GM12878 (cell line): ENCODE measurements at regions not wholly inside any gene's neighbourhood (a gene's known extent, or its start where the extent isn't known, plus 50 kb on each side); places are given as distances from the start of the nearest gene placed in this dataset.
"Not testable (repeated sequence)": the region's sequence is repeated elsewhere in the genome, so short reads cannot be mapped to it uniquely, and the experiment has no call there.

ENCODE experiments used
- ATAC-seq: fragments of 200-7000 bp; cut with Tn5 transposase; 3 replicates; pipeline ENCODE4 v1.9.1; 2020; ENCODE audit warnings: mild to moderate bottlenecking, moderate library complexity
- BruUV-seq: library from RNA; stranded (reverse); fragments of 400-500 nt; replicated peaks from 2 replicates; lab custom pipeline; 2021; lab: Mats Ljungman, UMichigan
- CTCF ChIA-PET: fragments of 300-600 bp; sonication (Branson Sonifier 250); formaldehyde crosslinking; extraction: SDS; loops from one replicate; lab custom pipeline; 2021; ENCODE audit warnings: inconsistent platforms; lab: Yijun Ruan, JAX
- POLR2A ChIA-PET: fragments of 350-600 bp; formaldehyde crosslinking; extraction: SDS; loops from one replicate; lab custom pipeline; 2021; ENCODE audit warnings: inconsistent platforms; lab: Charles Lee
- RAD21 ChIA-PET: fragments of 300-600 bp; sonication (Branson Sonifier 250); formaldehyde crosslinking; loops from one replicate; lab custom pipeline; 2023; ENCODE audit warnings: antibody characterized with exemption; ENCODE audit not compliant: unreplicated experiment; lab: Charles Lee
- SMC1A ChIA-PET: fragments of 300-600 bp; sonication (Branson Sonifier 250); formaldehyde crosslinking; loops from one replicate; lab custom pipeline; 2023; ENCODE audit not compliant: unreplicated experiment, uncharacterized antibody; lab: Charles Lee
- DNase-seq: peaks from one replicate; pipeline ENCODE4 v3.0.0-alpha.2; 2011; ENCODE audit warnings: low read depth, low spot score
- FAIRE-seq: peaks from 3 replicates; lab custom pipeline; 2011; peaks lifted over from hg19 to GRCh38; lab: Jason Lieb, UNC
- H2AFZ ChIP-seq: 2 replicates; pipeline ENCODE4 v1.6.0; 2011; ENCODE audit warnings: low read depth, low read length, control low read depth; ENCODE audit not compliant: control insufficient read depth
- H3K27ac ChIP-seq: 2 replicates; pipeline ENCODE4 v1.5.1; 2011; ENCODE audit warnings: control low read depth; ENCODE audit not compliant: control insufficient read depth, insufficient read depth
- H3K27me3 ChIP-seq, 2 experiments: replicated peaks in 1 of 2; 2 replicates each; pipeline versions ENCODE4 v1.6.0 to v1.6.1; 2011; ENCODE audit warnings: low read length in 1 of 2; ENCODE audit not compliant: control insufficient read depth in 2 of 2, insufficient read depth in 2 of 2
- H3K36me3 ChIP-seq, 2 experiments: 2 replicates each; pipeline ENCODE4 v1.5.1; 2011; ENCODE audit warnings: low read length in 1 of 2; ENCODE audit not compliant: control insufficient read depth in 2 of 2, insufficient read depth in 2 of 2
- H3K4me1 ChIP-seq: 2 replicates; pipeline ENCODE4 v1.6.1; 2011; ENCODE audit warnings: mild to moderate bottlenecking, low read length, moderate library complexity, mixed read lengths; ENCODE audit not compliant: control insufficient read depth, insufficient read depth
- H3K4me2 ChIP-seq: 2 replicates; pipeline ENCODE4 v1.6.0; 2011; ENCODE audit warnings: control low read depth; ENCODE audit not compliant: control insufficient read depth, insufficient read depth
- H3K4me3 ChIP-seq: fragments of 200-600 bp; sonication (generic); 2 replicates; pipeline ENCODE4 v1.5.1; 2016
- H3K79me2 ChIP-seq: 2 replicates; pipeline ENCODE4 v1.6.0; 2011; ENCODE audit warnings: low read length; ENCODE audit not compliant: control insufficient read depth, insufficient read depth
- H3K9ac ChIP-seq: 2 replicates; pipeline ENCODE4 v1.8.0; 2011; ENCODE audit warnings: low read length, control low read depth, mixed read lengths; ENCODE audit not compliant: control insufficient read depth, insufficient read depth
- H3K9me3 ChIP-seq: replicated peaks from 3 replicates; pipeline ENCODE4 v1.5.1; 2011; ENCODE audit warnings: mild to moderate bottlenecking, low read length; ENCODE audit not compliant: control insufficient read depth, insufficient read depth
- H4K20me1 ChIP-seq: 2 replicates; pipeline ENCODE4 v1.6.0; 2011; ENCODE audit not compliant: control insufficient read depth, insufficient read depth
- MEF2A ChIP-seq: IDR thresholded peaks from 2 replicates; pipeline ENCODE4 v1.6.1; 2011; ENCODE audit warnings: low read depth, mild to moderate bottlenecking, low read length, moderate library complexity; ENCODE audit not compliant: insufficient read depth
- MXI1 ChIP-seq: fragments of 150-350 bp; IDR thresholded peaks from 2 replicates; pipeline ENCODE4 v1.6.1; 2011; ENCODE audit warnings: low read depth, mild to moderate bottlenecking, inconsistent platforms, low read length, improper control_type of control experiment
- NFXL1 ChIP-seq: fragments of 450-650 bp; IDR thresholded peaks from 2 replicates; pipeline ENCODE4 v1.6.1; 2017; ENCODE audit warnings: antibody characterized with exemption, mild to moderate bottlenecking, borderline replicate concordance
- SIN3A ChIP-seq: IDR thresholded peaks from 2 replicates; pipeline ENCODE4 v1.6.1; 2012; ENCODE audit warnings: low read depth, low read length, improper control_type of control experiment
- SMAD5 ChIP-seq: IDR thresholded peaks from 2 replicates; pipeline ENCODE4 v1.6.1; 2016; ENCODE audit warnings: antibody characterized with exemption, low read depth
- SREBF1 ChIP-seq: IDR thresholded peaks from 2 replicates; pipeline ENCODE4 v1.6.1; 2012; ENCODE audit warnings: mild to moderate bottlenecking, low read length
- STAT3 ChIP-seq: IDR thresholded peaks from 2 replicates; pipeline ENCODE4 v1.6.1; 2011; ENCODE audit warnings: low read depth, low read length, improper control_type of control experiment
- USF1 ChIP-seq: IDR thresholded peaks from 2 replicates; pipeline ENCODE4 v1.6.1; 2011; ENCODE audit warnings: borderline replicate concordance, low read depth, mild to moderate bottlenecking, moderate library complexity, mixed read lengths, low read length; ENCODE audit not compliant: insufficient read depth; ENCODE audit errors: extremely low read length
- ZNF207 ChIP-seq: fragments of 450-650 bp; IDR thresholded peaks from 2 replicates; pipeline ENCODE4 v1.6.1; 2014; ENCODE audit warnings: antibody characterized with exemption, mild to moderate bottlenecking, borderline replicate concordance
- WGBS: methylation state at CpG from one replicate; pipeline ENCODE4 v1.1.6; 2016; ENCODE audit warnings: low lambda C conversion rate; ENCODE audit not compliant: insufficient replicate concordance, insufficient coverage; ENCODE audit errors: missing lambda C conversion rate; 5-methylcytosine and 5-hydroxymethylcytosine counted together
- in situ Hi-C: fragments of 300-500 bp; cut with MboI; formaldehyde crosslinking; loops from 9 replicates; pipeline ENCODE4 v1.14.3; 2018; ENCODE audit warnings: mixed read lengths
- intact Hi-C: fragments of 100-400 bp; cut with micrococcal nuclease; formaldehyde crosslinking; loops from one replicate; pipeline ENCODE4 v1.14.2; 2022; ENCODE audit not compliant: unreplicated experiment
- TF ChIP-seq, protein P1 (sequence below): fragments of 450-650 bp; IDR thresholded peaks from 2 replicates; pipeline ENCODE4 v1.6.1; 2016; ENCODE audit warnings: mild to moderate bottlenecking, moderate library complexity, borderline replicate concordance

DNA sequence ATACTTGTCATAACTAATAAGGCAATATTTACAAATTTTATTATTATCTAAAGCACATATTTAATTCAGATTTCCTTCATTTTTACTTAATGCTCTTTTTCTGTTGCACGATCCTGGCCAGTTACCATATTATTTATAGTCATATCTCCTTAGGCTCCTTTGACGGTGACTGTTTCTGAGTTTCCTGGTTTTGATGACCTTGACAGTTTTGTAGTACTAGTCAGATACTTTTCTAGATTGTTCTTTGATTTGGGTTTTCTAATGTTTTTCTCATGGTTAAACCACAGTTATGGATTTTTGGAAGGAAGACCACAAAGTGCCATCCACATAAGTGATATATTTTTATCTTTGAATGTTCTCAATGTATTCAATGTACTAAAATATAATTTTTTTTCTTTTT lies 171.0 kb upstream of the NANOGP8 start:
- no peak for ATAC-seq
- Histone ChIP-seq H3K9me3 (no peaks in the 10 kb centered on the region), H3K4me2 (no peak overlapping the region), H3K4me3 (no peak overlapping the region), H3K36me3 (no peaks in the 10 kb centered on the region), H3K27me3 (no peaks in the 10 kb centered on the region), H4K20me1 (no peaks in the 10 kb centered on the region), H3K79me2 (no peaks in the 10 kb centered on the region), H3K9ac (no peak overlapping the region), H2AFZ (no peak overlapping the region), H3K27ac (no peak overlapping the region), H3K4me1 (no peaks in the 10 kb centered on the region)
- intact Hi-C loops = no loop called here
- in situ Hi-C loops = no loop called here
- WGBS = 50% methylated on average over 2 of the region's 2 CpGs
- no TSS peak for BruUV-seq
- DNase-seq = no peak
- no peak for FAIRE-seq
- ChIA-PET SMC1A (no interaction called here), RAD21 (no interaction called here), CTCF (no interaction called here), POLR2A (no interaction called here)
- TF ChIP-seq, protein P1, sequence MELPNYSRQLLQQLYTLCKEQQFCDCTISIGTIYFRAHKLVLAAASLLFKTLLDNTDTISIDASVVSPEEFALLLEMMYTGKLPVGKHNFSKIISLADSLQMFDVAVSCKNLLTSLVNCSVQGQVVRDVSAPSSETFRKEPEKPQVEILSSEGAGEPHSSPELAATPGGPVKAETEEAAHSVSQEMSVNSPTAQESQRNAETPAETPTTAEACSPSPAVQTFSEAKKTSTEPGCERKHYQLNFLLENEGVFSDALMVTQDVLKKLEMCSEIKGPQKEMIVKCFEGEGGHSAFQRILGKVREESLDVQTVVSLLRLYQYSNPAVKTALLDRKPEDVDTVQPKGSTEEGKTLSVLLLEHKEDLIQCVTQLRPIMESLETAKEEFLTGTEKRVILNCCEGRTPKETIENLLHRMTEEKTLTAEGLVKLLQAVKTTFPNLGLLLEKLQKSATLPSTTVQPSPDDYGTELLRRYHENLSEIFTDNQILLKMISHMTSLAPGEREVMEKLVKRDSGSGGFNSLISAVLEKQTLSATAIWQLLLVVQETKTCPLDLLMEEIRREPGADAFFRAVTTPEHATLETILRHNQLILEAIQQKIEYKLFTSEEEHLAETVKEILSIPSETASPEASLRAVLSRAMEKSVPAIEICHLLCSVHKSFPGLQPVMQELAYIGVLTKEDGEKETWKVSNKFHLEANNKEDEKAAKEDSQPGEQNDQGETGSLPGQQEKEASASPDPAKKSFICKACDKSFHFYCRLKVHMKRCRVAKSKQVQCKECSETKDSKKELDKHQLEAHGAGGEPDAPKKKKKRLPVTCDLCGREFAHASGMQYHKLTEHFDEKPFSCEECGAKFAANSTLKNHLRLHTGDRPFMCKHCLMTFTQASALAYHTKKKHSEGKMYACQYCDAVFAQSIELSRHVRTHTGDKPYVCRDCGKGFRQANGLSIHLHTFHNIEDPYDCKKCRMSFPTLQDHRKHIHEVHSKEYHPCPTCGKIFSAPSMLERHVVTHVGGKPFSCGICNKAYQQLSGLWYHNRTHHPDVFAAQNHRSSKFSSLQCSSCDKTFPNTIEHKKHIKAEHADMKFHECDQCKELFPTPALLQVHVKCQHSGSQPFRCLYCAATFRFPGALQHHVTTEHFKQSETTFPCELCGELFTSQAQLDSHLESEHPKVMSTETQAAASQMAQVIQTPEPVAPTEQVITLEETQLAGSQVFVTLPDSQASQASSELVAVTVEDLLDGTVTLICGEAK = no peak
- TF ChIP-seq NFXL1 = no peak
- TF ChIP-seq ZNF207 = no peak
- no peak for TF ChIP-seq STAT3
- TF ChIP-seq MEF2A = no peak
- no peak for TF ChIP-seq SMAD5
- TF ChIP-seq SIN3A = no peak
- TF ChIP-seq SREBF1 = no peak
- no peak for TF ChIP-seq MXI1
- TF ChIP-seq USF1 = no peak

- H2AFZ ChIP-seq, H3K27me3 ChIP-seq, BruUV-seq, H3K9me3 ChIP-seq, in situ Hi-C loops, H3K4me3 ChIP-seq, H3K36me3 ChIP-seq, intact Hi-C loops, H3K9ac ChIP-seq, RAD21 ChIA-PET, H3K4me2 ChIP-seq, H4K20me1 ChIP-seq, H3K4me1 ChIP-seq, FAIRE-seq, SMC1A ChIA-PET, ATAC-seq, H3K79me2 ChIP-seq, POLR2A ChIA-PET, H3K27ac ChIP-seq, DNase-seq: not testable (repeated sequence)
- CTCF ChIA-PET = interaction anchor here (1.5 kb wide), 1 partner anchor 34 kb away, joined by 4 read pairs; no protein-coding TSS in a partner anchor
- 69% methylated on average over 5 of the region's 5 CpGs for WGBS
Measured at GRCh38 chr15:35254908-35255307, 169.8 kb upstream of the NANOGP8 start.
